Neural progenitor cell (in vitro differentiated cells): ENCODE measurements at regions not wholly inside any gene's neighbourhood (a gene's known extent, or its start where the extent isn't known, plus 50 kb on each side); places are given as distances from the start of the nearest gene placed in this dataset.

Experiments
- DNase-seq: peaks from one replicate; pipeline ENCODE4 v3.0.0-alpha.2; 2016; ENCODE audit warnings: low spot score
- H2AFZ ChIP-seq: fragments of 200-600 bp; sonication (generic); replicated peaks from 2 replicates; pipeline ENCODE4 v1.6.1; 2016; ENCODE audit warnings: antibody characterized with exemption
- H3F3A ChIP-seq: fragments of 200-600 bp; sonication (generic); 2 replicates; pipeline ENCODE4 v1.6.1; 2016; ENCODE audit warnings: antibody characterized with exemption, low read depth
- H3K27ac ChIP-seq: fragments of 200-600 bp; sonication (generic); 2 replicates; pipeline ENCODE4 v1.5.1; 2016; ENCODE audit warnings: mild to moderate bottlenecking
- H3K27me3 ChIP-seq: fragments of 200-600 bp; sonication (generic); 2 replicates; pipeline ENCODE4 v1.6.1; 2016; ENCODE audit warnings: mild to moderate bottlenecking, moderate library complexity
- H3K36me3 ChIP-seq: fragments of 200-600 bp; sonication (generic); 2 replicates; pipeline ENCODE4 v1.5.1; 2016
- H3K4me1 ChIP-seq: fragments of 200-600 bp; sonication (generic); 2 replicates; pipeline ENCODE4 v1.6.1; 2016; ENCODE audit warnings: mixed run types
- H3K4me2 ChIP-seq: fragments of 200-600 bp; sonication (generic); 2 replicates; pipeline ENCODE4 v1.6.1; 2016
- H3K4me3 ChIP-seq: fragments of 200-600 bp; sonication (generic); 2 replicates; pipeline ENCODE4 v1.5.1; 2016
- H3K79me2 ChIP-seq: fragments of 200-600 bp; sonication (generic); 2 replicates; pipeline ENCODE4 v1.6.1; 2016; ENCODE audit warnings: low read depth
- H3K9ac ChIP-seq: fragments of 200-600 bp; sonication (generic); 2 replicates; pipeline ENCODE4 v1.6.1; 2016
- H3K9me3 ChIP-seq: fragments of 200-600 bp; sonication (generic); 2 replicates; pipeline ENCODE4 v1.5.1; 2016; ENCODE audit warnings: low read depth
- H4K20me1 ChIP-seq: fragments of 200-600 bp; sonication (generic); 2 replicates; pipeline ENCODE4 v1.6.1; 2016; ENCODE audit warnings: low read depth
- H3K27ac Mint-ChIP-seq: 3 replicates; pipeline ENCODE4 v1.8.0; 2021; ENCODE audit warnings: mixed read lengths
- H3K27me3 Mint-ChIP-seq: 2 replicates; pipeline ENCODE4 v1.8.0; 2022; ENCODE audit warnings: low read depth, mild to moderate bottlenecking, inconsistent platforms, moderate library complexity, mixed read lengths; ENCODE audit not compliant: insufficient read depth
- H3K36me3 Mint-ChIP-seq: 3 replicates; pipeline ENCODE4 v1.8.0; 2021; ENCODE audit warnings: mixed read lengths
- H3K4me1 Mint-ChIP-seq: 3 replicates; pipeline ENCODE4 v1.8.0; 2021; ENCODE audit warnings: mixed read lengths
- H3K4me3 Mint-ChIP-seq: 3 replicates; pipeline ENCODE4 v1.8.0; 2021; ENCODE audit warnings: mild to moderate bottlenecking, moderate library complexity, mixed read lengths
- H3K9me3 Mint-ChIP-seq: 3 replicates; pipeline ENCODE4 v1.8.0; 2020; ENCODE audit warnings: mixed read lengths
- CTCF ChIP-seq: fragments of 200-600 bp; sonication (generic); IDR thresholded peaks from 2 replicates; pipeline ENCODE4 v1.5.1; 2017; ENCODE audit warnings: antibody characterized with exemption, mild to moderate bottlenecking
- EZH2 ChIP-seq: fragments of 200-600 bp; sonication (generic); IDR thresholded peaks from 2 replicates; pipeline ENCODE4 v1.6.1; 2017; ENCODE audit warnings: antibody characterized with exemption, mild to moderate bottlenecking, moderate library complexity
- EZH2phosphoT487 ChIP-seq: fragments of 200-600 bp; sonication (generic); IDR thresholded peaks from 2 replicates; pipeline ENCODE4 v1.6.1; 2017; ENCODE audit warnings: antibody characterized with exemption

- Histone ChIP-seq H3K27ac (no peak overlapping the region), H2AFZ (no peak overlapping the region), H3K36me3 (no peaks in the 10 kb centered on the region), H3K9ac (no peak overlapping the region), H3K79me2 (no peaks in the 10 kb centered on the region), H3K4me3 (no peak overlapping the region), H3K4me2 (no peak overlapping the region), H3K9me3 (no peaks in the 10 kb centered on the region), H3F3A (no peaks in the 10 kb centered on the region), H3K27me3 (no peaks in the 10 kb centered on the region), H3K4me1 (peaks cover 13% of the 10 kb centered on the region), H4K20me1 (no peaks in the 10 kb centered on the region)
- peaks cover 4% of the 10 kb centered on the region for H3K27me3 Mint-ChIP-seq
- peaks cover 14% of the 10 kb centered on the region for H3K4me1 Mint-ChIP-seq
- peak; percentile 57 for DNase-seq
- H3K9me3 Mint-ChIP-seq: peaks cover 13% of the 10 kb centered on the region
- TF ChIP-seq EZH2 (no peak), CTCF (no peak)
- no peak overlapping the region for H3K4me3 Mint-ChIP-seq
- H3K27ac Mint-ChIP-seq: no peak overlapping the region
- peaks cover 2% of the 10 kb centered on the region for H3K36me3 Mint-ChIP-seq
Measured at GRCh38 chr4:29853833-29854232, 866.3 kb upstream of the PCDH7 start.

- Histone ChIP-seq H3K9ac (no peak overlapping the region), H3K36me3 (no peaks in the 10 kb centered on the region), H3K4me3 (no peak overlapping the region), H2AFZ (no peak overlapping the region), H3K4me1 (no peaks in the 10 kb centered on the region), H3K27me3 (no peaks in the 10 kb centered on the region), H3K27ac (no peak overlapping the region), H3K79me2 (no peaks in the 10 kb centered on the region), H3K9me3 (peaks cover 22% of the 10 kb centered on the region), H3K4me2 (no peak overlapping the region), H3F3A (no peaks in the 10 kb centered on the region), H4K20me1 (no peaks in the 10 kb centered on the region)
- Mint-ChIP-seq H3K4me3 (no peak overlapping the region), H3K27me3 (no peaks in the 10 kb centered on the region), H3K36me3 (peaks cover 3% of the 10 kb centered on the region), H3K9me3 (peaks cover 35% of the 10 kb centered on the region), H3K4me1 (no peaks in the 10 kb centered on the region), H3K27ac (no peak overlapping the region)
- TF ChIP-seq CTCF: no peak
- TF ChIP-seq EZH2phosphoT487: no peak
- TF ChIP-seq EZH2: no peak
- DNase-seq: no peak
Measured at GRCh38 chr4:29861307-29861706, 858.9 kb upstream of the PCDH7 start.

- H3K27ac ChIP-seq: no peak overlapping the region
- no peaks in the 10 kb centered on the region for H3F3A ChIP-seq
- no peaks in the 10 kb centered on the region for H3K4me1 Mint-ChIP-seq
- H3K4me3 ChIP-seq: no peak overlapping the region
- H3K4me2 ChIP-seq: no peak overlapping the region
- TF ChIP-seq EZH2: no peak
- TF ChIP-seq EZH2phosphoT487: no peak
- TF ChIP-seq CTCF: no peak
- no peaks in the 10 kb centered on the region for H4K20me1 ChIP-seq
- H3K27me3 ChIP-seq: no peaks in the 10 kb centered on the region
- H3K9me3 Mint-ChIP-seq: peaks cover 16% of the 10 kb centered on the region
- no peak overlapping the region for H2AFZ ChIP-seq
- H3K9me3 ChIP-seq: peaks cover 3% of the 10 kb centered on the region
- DNase-seq: no peak
- no peaks in the 10 kb centered on the region for H3K4me1 ChIP-seq
- no peak overlapping the region for H3K9ac ChIP-seq
- no peaks in the 10 kb centered on the region for H3K36me3 Mint-ChIP-seq
- H3K27me3 Mint-ChIP-seq: no peaks in the 10 kb centered on the region
- no peak overlapping the region for H3K27ac Mint-ChIP-seq
- no peaks in the 10 kb centered on the region for H3K36me3 ChIP-seq
- no peaks in the 10 kb centered on the region for H3K79me2 ChIP-seq
- H3K4me3 Mint-ChIP-seq: no peak overlapping the region
Measured at GRCh38 chr4:29867412-29867811, 852.8 kb upstream of the PCDH7 start.

- H3K9me3 Mint-ChIP-seq: no peaks in the 10 kb centered on the region
- no peaks in the 10 kb centered on the region for H3K9me3 ChIP-seq
- no peak overlapping the region for H3K27ac ChIP-seq
- H3K4me1 ChIP-seq: no peaks in the 10 kb centered on the region
- H3K4me3 Mint-ChIP-seq: no peak overlapping the region
- H3K36me3 Mint-ChIP-seq: no peaks in the 10 kb centered on the region
- no peaks in the 10 kb centered on the region for H3K79me2 ChIP-seq
- no peaks in the 10 kb centered on the region for H3K27me3 ChIP-seq
- H3K4me2 ChIP-seq: no peak overlapping the region
- peaks cover 2% of the 10 kb centered on the region for H3K27me3 Mint-ChIP-seq
- H3K9ac ChIP-seq: no peak overlapping the region
- no peaks in the 10 kb centered on the region for H4K20me1 ChIP-seq
- H3F3A ChIP-seq: no peaks in the 10 kb centered on the region
- no peak for DNase-seq
- TF ChIP-seq CTCF: no peak
- no peak for TF ChIP-seq EZH2
- no peak for TF ChIP-seq EZH2phosphoT487
- no peak overlapping the region for H2AFZ ChIP-seq
- no peak overlapping the region for H3K4me3 ChIP-seq
- H3K4me1 Mint-ChIP-seq: no peaks in the 10 kb centered on the region
- no peak overlapping the region for H3K27ac Mint-ChIP-seq
- H3K36me3 ChIP-seq: no peaks in the 10 kb centered on the region
Measured at GRCh38 chr4:29900336-29900735, 819.8 kb upstream of the PCDH7 start.
